SJCRH30 (cell line): ENCODE measurements at regions not wholly inside any gene's neighbourhood (a gene's known extent, or its start where the extent isn't known, plus 50 kb on each side); places are given as distances from the start of the nearest gene placed in this dataset.
"Not testable (repeated sequence)": the region's sequence is repeated elsewhere in the genome, so short reads cannot be mapped to it uniquely, and the experiment has no call there.

Experiments
- DNase-seq, 2 experiments: peaks; one replicate each; pipeline ENCODE4 v3.0.0-alpha.2; 2015 to 2020
- H3K27ac ChIP-seq: fragments of 250-450 bp; sonication (Bioruptor Pico); 2 replicates; pipeline ENCODE4 v1.5.1; 2020; ENCODE audit warnings: mild to moderate bottlenecking, moderate library complexity
- H3K27me3 ChIP-seq: fragments of 250-450 bp; sonication (Bioruptor Pico); 2 replicates; pipeline ENCODE4 v1.5.1; 2020; ENCODE audit warnings: mild to moderate bottlenecking, moderate library complexity
- H3K36me3 ChIP-seq: fragments of 250-450 bp; sonication (Bioruptor Pico); 2 replicates; pipeline ENCODE4 v1.5.1; 2020; ENCODE audit warnings: mild to moderate bottlenecking, moderate library complexity
- H3K4me1 ChIP-seq: fragments of 250-450 bp; sonication (Bioruptor Pico); 2 replicates; pipeline ENCODE4 v1.5.1; 2020; ENCODE audit warnings: mild to moderate bottlenecking, moderate library complexity
- H3K4me3 ChIP-seq: fragments of 250-450 bp; sonication (Bioruptor Pico); 2 replicates; pipeline ENCODE4 v1.5.1; 2020; ENCODE audit warnings: mild to moderate bottlenecking, moderate library complexity
- H3K9me3 ChIP-seq: fragments of 250-450 bp; sonication (Bioruptor Pico); replicated peaks from 2 replicates; pipeline ENCODE4 v1.5.1; 2020; ENCODE audit warnings: mild to moderate bottlenecking, moderate library complexity

DNA sequence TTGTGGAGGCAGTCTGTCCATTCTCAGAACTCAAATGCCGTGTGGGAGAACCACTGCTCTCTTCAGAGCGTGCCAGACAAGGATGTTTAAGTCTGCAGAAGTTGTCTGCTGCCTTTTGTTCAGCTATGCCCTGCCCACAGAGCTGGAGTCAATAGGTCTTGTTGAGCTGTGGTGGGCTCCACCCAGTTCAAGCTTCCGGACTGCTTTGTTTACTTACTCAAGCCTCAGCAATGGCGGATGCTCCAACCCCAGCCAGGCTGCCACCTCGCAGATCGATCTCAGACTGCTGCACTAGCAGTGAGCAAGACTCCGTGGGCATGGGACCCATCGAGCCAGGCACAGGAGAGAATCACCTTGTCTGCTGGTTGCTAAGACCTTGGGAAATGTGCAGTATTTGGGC is 68.5 kb upstream of the UBQLN2 start:
- H3K36me3 ChIP-seq, H3K9me3 ChIP-seq, H3K4me1 ChIP-seq, H3K4me3 ChIP-seq, H3K27ac ChIP-seq, H3K27me3 ChIP-seq, DNase-seq: not testable (repeated sequence)

DNA sequence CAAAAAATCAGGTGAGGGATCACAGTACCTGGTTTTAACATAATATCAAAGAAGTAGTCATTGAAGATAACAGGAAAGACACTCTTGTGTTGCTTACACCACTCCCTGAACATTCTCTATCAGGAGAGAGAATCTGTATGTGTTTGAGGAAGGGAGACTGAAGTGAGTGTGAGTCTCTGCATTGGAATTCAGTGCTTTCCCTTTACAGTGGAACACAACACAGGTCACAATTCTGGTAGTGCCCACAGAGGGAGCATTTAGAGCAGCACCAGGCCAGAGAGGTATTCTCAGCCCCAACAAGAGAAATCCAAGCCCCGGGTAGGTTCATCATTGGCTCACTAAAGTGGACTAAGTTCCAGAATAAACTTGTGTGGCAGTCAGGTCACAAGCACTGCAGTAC is 64.7 kb upstream of the UBQLN2 start:
- no peaks in the 10 kb centered on the region for H3K27me3 ChIP-seq

DNA sequence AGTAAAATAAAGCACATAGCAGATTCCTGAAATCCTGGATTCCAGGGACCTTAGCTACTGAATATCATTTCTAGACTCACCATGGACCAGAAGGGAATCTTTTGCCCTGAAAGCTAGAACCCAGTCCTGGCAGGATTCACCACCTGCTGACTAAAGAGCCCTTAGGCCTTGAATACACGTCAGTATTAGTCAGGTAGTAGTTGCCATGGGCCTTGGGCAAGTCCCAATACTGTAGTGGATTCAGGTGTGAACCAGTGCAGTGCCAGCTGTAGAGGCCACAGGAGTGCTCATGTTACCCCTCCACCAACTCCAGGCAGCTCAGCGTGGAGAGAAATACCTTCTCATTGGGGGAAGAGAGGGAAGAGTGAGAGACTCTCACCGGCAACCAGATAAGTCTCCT is 64.1 kb upstream of the UBQLN2 start:
- H3K27me3 ChIP-seq, result no peaks in the 10 kb centered on the region
- DNase-seq, result no peak
- no peaks in the 10 kb centered on the region for H3K9me3 ChIP-seq
- no peaks in the 10 kb centered on the region for H3K4me1 ChIP-seq
- no peak overlapping the region for H3K4me3 ChIP-seq
- H3K27ac ChIP-seq, result no peak overlapping the region
- no peaks in the 10 kb centered on the region for H3K36me3 ChIP-seq

More for the DNA sequence above, 64.7 kb upstream of the UBQLN2 start:
- H3K9me3 ChIP-seq, result no peaks in the 10 kb centered on the region
- DNase-seq, result no peak
- no peaks in the 10 kb centered on the region for H3K4me1 ChIP-seq
- H3K36me3 ChIP-seq, result no peaks in the 10 kb centered on the region
- H3K27ac ChIP-seq, result no peak overlapping the region
- H3K4me3 ChIP-seq, result no peak overlapping the region

DNA sequence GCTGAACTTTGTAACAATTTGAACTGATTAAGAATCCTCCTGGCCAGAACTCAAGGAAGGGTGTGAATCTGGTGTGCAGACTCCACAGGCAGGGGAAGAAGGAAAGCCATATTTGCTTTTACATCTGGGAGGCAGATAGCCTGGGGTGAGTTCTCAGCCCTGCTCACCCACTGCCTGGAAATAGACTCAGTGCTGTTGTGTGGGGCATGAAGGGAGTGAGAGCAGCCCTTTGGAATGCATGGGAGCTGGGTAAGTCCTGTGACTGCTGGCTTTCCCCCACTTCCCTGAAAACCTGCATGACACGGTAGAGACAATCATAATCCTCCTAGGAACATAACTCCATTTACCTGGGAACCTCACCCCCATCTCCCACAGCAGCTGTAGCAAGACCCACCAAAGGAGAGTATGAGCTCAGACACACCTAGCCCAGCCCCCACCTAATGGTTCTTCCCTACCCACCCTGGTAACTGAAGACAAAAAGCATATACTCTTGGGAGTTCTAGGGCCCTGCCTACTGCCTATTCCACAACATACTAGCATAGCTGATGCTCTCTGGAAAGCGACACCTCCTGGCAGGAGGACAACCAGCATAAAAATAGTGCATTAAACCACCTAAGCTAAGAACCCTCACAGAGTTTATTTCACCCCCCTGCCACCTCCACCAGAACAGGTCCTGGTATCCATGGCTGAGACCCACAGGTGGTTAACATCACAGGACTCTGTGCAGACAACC is 59.3 kb upstream of the UBQLN2 start:
- Histone ChIP-seq H3K4me3 (no peak overlapping the region), H3K4me1 (no peaks in the 10 kb centered on the region), H3K27ac (no peak overlapping the region), H3K9me3 (no peaks in the 10 kb centered on the region), H3K36me3 (no peaks in the 10 kb centered on the region), H3K27me3 (no peaks in the 10 kb centered on the region)
- DNase-seq, result no peak

DNA sequence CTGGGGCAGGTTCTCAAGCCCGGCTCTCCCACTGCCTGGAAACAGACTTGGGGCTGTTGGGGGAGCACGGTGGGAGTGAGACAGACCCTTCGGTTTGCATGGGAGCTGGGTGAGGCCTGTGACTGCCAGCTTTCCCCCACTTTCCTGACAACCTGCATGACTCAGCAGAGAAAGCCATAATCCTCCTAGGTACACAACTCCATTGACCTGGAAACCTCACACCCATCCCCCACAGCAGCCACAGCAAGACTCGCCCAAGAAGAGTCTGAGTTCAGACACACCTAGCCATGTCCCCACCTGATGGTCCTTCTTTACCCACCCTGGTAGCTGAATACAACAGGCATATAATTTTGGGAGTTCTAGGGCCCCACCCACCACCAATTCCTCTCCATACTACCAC is 57.6 kb upstream of the UBQLN2 start:
- no peak for DNase-seq
- H3K27me3 ChIP-seq, result no peaks in the 10 kb centered on the region
- no peaks in the 10 kb centered on the region for H3K36me3 ChIP-seq
- H3K27ac ChIP-seq, result no peak overlapping the region
- H3K9me3 ChIP-seq, result no peaks in the 10 kb centered on the region
- H3K4me1 ChIP-seq, result no peaks in the 10 kb centered on the region
- H3K4me3 ChIP-seq, result no peak overlapping the region
